BJ (cell line): ENCODE measurements at regions not wholly inside any gene's neighbourhood (a gene's known extent, or its start where the extent isn't known, plus 50 kb on each side); places are given as distances from the start of the nearest gene placed in this dataset.

Experiments
- CTCF ChIA-PET: fragments of 350-600 bp; formaldehyde crosslinking; extraction: SDS; loops from one replicate; lab custom pipeline; 2021; ENCODE audit warnings: antibody characterized with exemption, inconsistent platforms; lab: Yijun Ruan, JAX
- POLR2A ChIA-PET: fragments of 300-600 bp; sonication (Branson Sonifier 250); formaldehyde crosslinking; extraction: SDS; loops from one replicate; lab custom pipeline; 2021; ENCODE audit warnings: antibody characterized with exemption; lab: Charles Lee
- DNase-seq: peaks from one replicate; pipeline ENCODE4 v3.0.0-alpha.2; 2011; ENCODE audit warnings: low read depth
- H3K27me3 ChIP-seq: 2 replicates; pipeline ENCODE4 v1.6.0; 2011; ENCODE audit warnings: low read length; ENCODE audit not compliant: control insufficient read depth, insufficient read depth
- H3K36me3 ChIP-seq: 2 replicates; pipeline ENCODE4 v1.5.1; 2011; ENCODE audit warnings: low read length; ENCODE audit not compliant: control insufficient read depth, insufficient read depth
- H3K4me3 ChIP-seq: 2 replicates; pipeline ENCODE4 v1.5.1; 2011; ENCODE audit warnings: low read depth, mild to moderate bottlenecking, control low read depth, low read length
- CTCF ChIP-seq: IDR thresholded peaks from 2 replicates; pipeline ENCODE4 v1.5.1; 2011; ENCODE audit warnings: low read depth, mild to moderate bottlenecking, control low read depth, inconsistent platforms, low read length, moderate library complexity; ENCODE audit not compliant: insufficient read depth

- TF ChIP-seq CTCF = no peak
- ChIA-PET POLR2A (no interaction called here), CTCF (interaction anchor here (1.8 kb wide), 1 partner anchor 10 kb away, joined by 7 read pairs; no protein-coding TSS in a partner anchor)
- H3K36me3 ChIP-seq = no peaks in the 10 kb centered on the region
- H3K4me3 ChIP-seq = no peak overlapping the region
- no peak for DNase-seq
- H3K27me3 ChIP-seq = no peaks in the 10 kb centered on the region
These were observed 277.6 kb upstream of the PLEKHG7 start for GRCh38 chr12:92425165-92425564.

- H3K36me3 ChIP-seq = no peaks in the 10 kb centered on the region
- H3K27me3 ChIP-seq = no peaks in the 10 kb centered on the region
- no peak for TF ChIP-seq CTCF
- no peak for DNase-seq
- CTCF ChIA-PET = interaction anchor here (0.6 to 1.8 kb wide), 2 partner anchors 10 to 1042 kb away, joined by 3 to 7 read pairs; no protein-coding TSS in a partner anchor
- POLR2A ChIA-PET = no interaction called here
- H3K4me3 ChIP-seq = no peak overlapping the region
These were observed 278.5 kb upstream of the PLEKHG7 start for GRCh38 chr12:92424338-92424737.

- no peaks in the 10 kb centered on the region for H3K27me3 ChIP-seq
- H3K4me3 ChIP-seq = no peak overlapping the region
- ChIA-PET CTCF (no interaction called here), POLR2A (no interaction called here)
- DNase-seq = no peak
- TF ChIP-seq CTCF = no peak
- H3K36me3 ChIP-seq = no peaks in the 10 kb centered on the region
These were observed 276.1 kb upstream of the BTG1 start for GRCh38 chr12:92421701-92422100.

GRCh38 chr12:92421042-92421441 is 275.4 kb upstream of the BTG1 start:
- no peak for DNase-seq
- ChIA-PET CTCF (no interaction called here), POLR2A (no interaction called here)

GRCh38 chr12:92419201-92419600 is 273.6 kb upstream of the BTG1 start:
- POLR2A ChIA-PET = no interaction called here

More at GRCh38 chr12:92421042-92421441, 275.4 kb upstream of the BTG1 start:
- TF ChIP-seq CTCF = no peak
- H3K4me3 ChIP-seq = no peak overlapping the region
- H3K27me3 ChIP-seq = no peaks in the 10 kb centered on the region
- H3K36me3 ChIP-seq = no peaks in the 10 kb centered on the region

More at GRCh38 chr12:92419201-92419600, 273.6 kb upstream of the BTG1 start:
- Histone ChIP-seq H3K36me3 (no peaks in the 10 kb centered on the region), H3K27me3 (no peaks in the 10 kb centered on the region), H3K4me3 (no peak overlapping the region)
- CTCF ChIA-PET = no interaction called here
- TF ChIP-seq CTCF = no peak
- no peak for DNase-seq
